Activated CD4-positive, alpha-beta memory T cell treated with anti-CD3 and anti-CD28 coated beads, Interleukin-2, amount 10 ng/mL, durations not matched to agents 7 days and 5 days (primary cell): ENCODE measurements at regions not wholly inside any gene's neighbourhood (a gene's known extent, or its start where the extent isn't known, plus 50 kb on each side); places are given as distances from the start of the nearest gene placed in this dataset.
A peak's percentile ranks its signal among the peaks of the same experiment; 100 is the strongest.

Experiments used
- CTCF ChIA-PET: fragments of 350-600 bp; sonication (Branson Sonifier 250); formaldehyde crosslinking; loops from one replicate; lab custom pipeline; 2021; ENCODE audit warnings: antibody characterized with exemption, inconsistent platforms; lab: Charles Lee
- POLR2A ChIA-PET: fragments of 350-600 bp; sonication (Branson Sonifier 250); formaldehyde crosslinking; loops from one replicate; lab custom pipeline; 2021; ENCODE audit warnings: antibody characterized with exemption; lab: Charles Lee
- DNase-seq: peaks from one replicate; pipeline ENCODE4 v3.0.0-alpha.2; 2020
- H3K27ac Mint-ChIP-seq: one replicate; pipeline ENCODE4 v1.8.0; 2021; ENCODE audit warnings: mild to moderate bottlenecking, mixed read lengths
- H3K27me3 Mint-ChIP-seq: one replicate; pipeline ENCODE4 v1.8.0; 2021; ENCODE audit warnings: mixed read lengths
- H3K36me3 Mint-ChIP-seq: one replicate; pipeline ENCODE4 v1.8.0; 2021; ENCODE audit warnings: low read depth, mixed read lengths
- H3K4me1 Mint-ChIP-seq: one replicate; pipeline ENCODE4 v1.8.0; 2021; ENCODE audit warnings: mixed read lengths
- H3K4me3 Mint-ChIP-seq: one replicate; pipeline ENCODE4 v1.8.0; 2021; ENCODE audit warnings: mild to moderate bottlenecking, mixed read lengths
- H3K9me3 Mint-ChIP-seq: one replicate; pipeline ENCODE4 v1.8.0; 2021; ENCODE audit warnings: mixed read lengths

DNA sequence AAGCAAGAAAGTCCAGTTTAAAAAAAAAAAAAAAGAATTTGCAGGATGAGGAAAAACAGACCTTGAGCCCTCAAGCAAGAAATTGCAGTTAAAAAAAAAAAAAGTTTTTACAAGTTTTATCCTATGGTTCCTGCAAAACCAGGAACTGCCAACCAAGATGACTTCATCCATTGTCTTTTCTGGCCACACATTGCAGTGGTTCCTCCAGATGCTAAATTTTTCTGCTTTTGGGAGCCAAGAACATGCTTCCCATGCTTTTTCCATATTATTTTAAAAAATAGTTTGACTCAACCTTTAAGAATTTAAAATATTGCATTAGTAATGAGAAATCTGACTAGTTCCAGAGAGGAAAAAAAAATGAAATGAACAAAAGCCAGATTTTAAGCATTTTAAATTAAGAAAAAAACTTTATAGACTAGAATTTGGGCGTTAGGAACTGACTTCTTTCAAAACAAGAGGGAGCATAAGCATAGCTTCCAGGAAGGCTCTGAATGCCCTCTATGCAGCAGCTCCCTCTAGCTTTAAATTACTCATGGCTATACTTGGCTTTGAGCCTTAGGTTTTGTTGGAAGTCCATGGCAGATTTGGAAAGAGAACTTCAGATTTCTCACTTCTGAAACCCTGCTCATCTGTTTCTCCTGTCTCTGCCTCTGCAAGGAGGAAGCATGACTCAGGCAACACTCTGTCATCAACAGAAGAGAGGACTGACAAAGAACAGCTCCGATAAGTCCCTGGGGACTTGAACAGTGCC is 124.5 kb downstream of the GPR65 start:
- Mint-ChIP-seq H3K27ac (no peak overlapping the region), H3K9me3 (peaks cover 8% of the 10 kb centered on the region), H3K4me3 (peak overlapping the region; percentile 37), H3K4me1 (peaks cover 17% of the 10 kb centered on the region), H3K36me3 (no peaks in the 10 kb centered on the region), H3K27me3 (peaks cover 5% of the 10 kb centered on the region)
- ChIA-PET CTCF (interaction anchor here (0.8 to 1.2 kb wide), 3 partner anchors 59 to 184 kb away, joined by 3 to 5 read pairs (median 3); no protein-coding TSS in a partner anchor), POLR2A (interaction anchor here (1.0 to 1.4 kb wide), 2 partner anchors 40 to 137 kb away, joined by 3 to 6 read pairs; partner anchors contain the start of gene GALC)
- no peak for DNase-seq

DNA sequence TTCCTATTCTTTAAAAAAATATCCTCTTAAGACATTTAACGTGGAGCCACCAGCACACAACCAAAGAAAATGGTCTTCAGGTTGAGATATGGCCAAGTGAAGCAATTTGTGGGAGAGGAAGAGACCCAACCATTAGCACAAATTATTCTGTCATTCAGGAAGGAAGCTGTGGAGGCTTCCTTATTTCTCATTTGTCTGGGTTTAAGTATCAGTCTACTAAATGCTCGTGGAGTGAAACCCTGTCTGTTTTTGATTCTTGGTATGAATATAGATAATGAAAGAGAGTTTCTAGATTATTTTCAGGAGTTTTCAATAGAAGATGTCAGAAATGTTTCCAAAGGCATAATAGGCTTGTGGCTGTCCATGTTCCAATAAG is 125.1 kb downstream of the GPR65 start:
- H3K27ac Mint-ChIP-seq: no peak overlapping the region
- H3K4me1 Mint-ChIP-seq: peaks cover 17% of the 10 kb centered on the region
- POLR2A ChIA-PET: interaction anchor here (1.0 to 1.4 kb wide), 2 partner anchors 39 to 137 kb away, joined by 3 to 6 read pairs; partner anchors contain the start of gene GALC
- H3K4me3 Mint-ChIP-seq: peak overlapping the region; percentile 37
- no peaks in the 10 kb centered on the region for H3K36me3 Mint-ChIP-seq
- peaks cover 5% of the 10 kb centered on the region for H3K27me3 Mint-ChIP-seq
- no peak for DNase-seq
- peaks cover 8% of the 10 kb centered on the region for H3K9me3 Mint-ChIP-seq
- CTCF ChIA-PET: interaction anchor here (0.8 to 1.2 kb wide), 2 partner anchors 59 to 185 kb away, joined by 3 to 5 read pairs; no protein-coding TSS in a partner anchor
